NB4 (cell line): ENCODE measurements at regions not wholly inside any gene's neighbourhood (a gene's known extent, or its start where the extent isn't known, plus 50 kb on each side); places are given as distances from the start of the nearest gene placed in this dataset.

Experiments
- DNase-seq: peaks from one replicate; pipeline ENCODE4 v3.0.0; 2010; ENCODE audit warnings: low read depth
- H3K4me3 ChIP-seq: one replicate; pipeline ENCODE4 v1.5.1; 2011; ENCODE audit warnings: mild to moderate bottlenecking, low read depth, low read length, moderate library complexity
- CTCF ChIP-seq: IDR thresholded peaks from one replicate; pipeline ENCODE4 v1.5.1; 2012; ENCODE audit warnings: low read depth, low read length
- MAX ChIP-seq: IDR thresholded peaks from 2 replicates; pipeline ENCODE4 v1.6.1; 2011; ENCODE audit warnings: low read depth, low read length
- MYC ChIP-seq: IDR thresholded peaks from 2 replicates; pipeline ENCODE4 v1.6.1; 2011; ENCODE audit warnings: low read depth, low read length
- POLR2A ChIP-seq: IDR thresholded peaks from 2 replicates; pipeline ENCODE4 v1.6.1; 2011; ENCODE audit warnings: mild to moderate bottlenecking; ENCODE audit not compliant: insufficient read length; ENCODE audit errors: extremely low read depth

- DNase-seq, result no peak
- H3K4me3 ChIP-seq, result no peak overlapping the region
- TF ChIP-seq MYC, result no peak
- no peak for TF ChIP-seq POLR2A
These were observed 162.1 kb upstream of the PCSK5 start for GRCh38 chr9:75728391-75728790.

- TF ChIP-seq CTCF, result no peak
- TF ChIP-seq MAX, result no peak
- TF ChIP-seq POLR2A, result no peak
- no peak for TF ChIP-seq MYC
- no peak overlapping the region for H3K4me3 ChIP-seq
- no peak for DNase-seq
These were observed 155.7 kb upstream of the PCSK5 start for GRCh38 chr9:75734802-75735201.

- no peak for TF ChIP-seq POLR2A
- TF ChIP-seq CTCF, result no peak
- no peak for TF ChIP-seq MAX
- TF ChIP-seq MYC, result no peak
- no peak overlapping the region for H3K4me3 ChIP-seq
- no peak for DNase-seq
These were observed 150.4 kb upstream of the PCSK5 start for GRCh38 chr9:75739884-75740611.

- DNase-seq, result no peak
- no peak overlapping the region for H3K4me3 ChIP-seq
- TF ChIP-seq POLR2A (no peak), CTCF (no peak), MYC (no peak), MAX (no peak)
These were observed 146.6 kb upstream of the PCSK5 start for GRCh38 chr9:75743855-75744254.

- no peak overlapping the region for H3K4me3 ChIP-seq
- DNase-seq, result no peak
- TF ChIP-seq CTCF (no peak), POLR2A (no peak), MYC (no peak), MAX (no peak)
These were observed 136.4 kb upstream of the PCSK5 start for GRCh38 chr9:75754080-75754479.

GRCh38 chr9:75775166-75775565 is 115.3 kb upstream of the PCSK5 start:
- DNase-seq, result no peak
- no peak overlapping the region for H3K4me3 ChIP-seq
- no peak for TF ChIP-seq MYC
- TF ChIP-seq POLR2A, result no peak
